Suprapubic skin (tissue), 4 donors: ENCODE measurements at regions not wholly inside any gene's neighbourhood (a gene's known extent, or its start where the extent isn't known, plus 50 kb on each side); places are given as distances from the start of the nearest gene placed in this dataset.

Experiments used
- EP300 ChIP-seq: sonication (generic); formaldehyde crosslinking; IDR thresholded peaks from one replicate; pipeline ENCODE4 v1.6.1; 2017; ENCODE audit warnings: antibody characterized with exemption
- POLR2A ChIP-seq, 2 donors: fragments of 450-650 bp; IDR thresholded peaks; one replicate each; pipeline ENCODE4 v1.6.1; 2017; ENCODE audit warnings: antibody characterized with exemption in 2 of 2, mild to moderate bottlenecking in 2 of 2, moderate library complexity in 2 of 2
- POLR2AphosphoS5 ChIP-seq, 3 donors: sonication (generic); formaldehyde crosslinking; IDR thresholded peaks; one replicate each; pipeline ENCODE4 v1.6.1; 2017; ENCODE audit warnings: antibody characterized with exemption in 3 of 3
- TF ChIP-seq, protein P1 (sequence below), 2 donors: fragments of 200-600 bp in 1 of 2; fragments of 450-650 bp in 1 of 2; sonication (generic) in 1 of 2; IDR thresholded peaks; one replicate each; pipeline ENCODE4 v1.5.1; 2016 to 2019; ENCODE audit warnings: antibody characterized with exemption in 2 of 2, mild to moderate bottlenecking in 1 of 2, moderate library complexity in 1 of 2

DNA sequence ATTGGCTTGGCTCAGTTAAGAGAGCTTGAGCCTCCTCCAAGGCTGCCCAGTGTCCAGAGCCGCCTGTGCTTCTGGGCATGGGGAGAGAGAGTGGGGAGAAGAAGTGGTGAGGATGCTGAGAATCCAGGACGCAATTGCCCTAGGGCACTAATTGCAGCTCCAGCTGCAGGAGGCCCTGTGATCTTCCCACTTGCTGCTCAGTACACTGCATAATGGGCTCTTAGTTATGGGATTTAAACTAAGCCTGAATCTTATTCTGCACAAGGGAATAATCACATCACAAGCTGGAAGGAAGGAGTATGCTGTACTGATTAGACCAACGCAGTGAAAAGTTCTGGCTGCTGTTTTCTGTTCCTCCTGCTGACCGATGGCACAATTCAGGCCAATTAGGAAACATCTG lies 101.0 kb upstream of the PRMT8 start:
- TF ChIP-seq POLR2A (IDR thresholded peaks at IDR 0.05) = no peak
- TF ChIP-seq, protein P1, sequence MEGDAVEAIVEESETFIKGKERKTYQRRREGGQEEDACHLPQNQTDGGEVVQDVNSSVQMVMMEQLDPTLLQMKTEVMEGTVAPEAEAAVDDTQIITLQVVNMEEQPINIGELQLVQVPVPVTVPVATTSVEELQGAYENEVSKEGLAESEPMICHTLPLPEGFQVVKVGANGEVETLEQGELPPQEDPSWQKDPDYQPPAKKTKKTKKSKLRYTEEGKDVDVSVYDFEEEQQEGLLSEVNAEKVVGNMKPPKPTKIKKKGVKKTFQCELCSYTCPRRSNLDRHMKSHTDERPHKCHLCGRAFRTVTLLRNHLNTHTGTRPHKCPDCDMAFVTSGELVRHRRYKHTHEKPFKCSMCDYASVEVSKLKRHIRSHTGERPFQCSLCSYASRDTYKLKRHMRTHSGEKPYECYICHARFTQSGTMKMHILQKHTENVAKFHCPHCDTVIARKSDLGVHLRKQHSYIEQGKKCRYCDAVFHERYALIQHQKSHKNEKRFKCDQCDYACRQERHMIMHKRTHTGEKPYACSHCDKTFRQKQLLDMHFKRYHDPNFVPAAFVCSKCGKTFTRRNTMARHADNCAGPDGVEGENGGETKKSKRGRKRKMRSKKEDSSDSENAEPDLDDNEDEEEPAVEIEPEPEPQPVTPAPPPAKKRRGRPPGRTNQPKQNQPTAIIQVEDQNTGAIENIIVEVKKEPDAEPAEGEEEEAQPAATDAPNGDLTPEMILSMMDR (IDR thresholded peaks at IDR 0.05) = no peak
- no peak for TF ChIP-seq POLR2AphosphoS5 (IDR thresholded peaks at IDR 0.05)
- TF ChIP-seq EP300 = no peak
